GM18498 (cell line): ENCODE measurements at regions not wholly inside any gene's neighbourhood (a gene's known extent, or its start where the extent isn't known, plus 50 kb on each side); places are given as distances from the start of the nearest gene placed in this dataset.
"Not testable (repeated sequence)": the region's sequence is repeated elsewhere in the genome, so short reads cannot be mapped to it uniquely, and the experiment has no call there.

ENCODE experiments used
- ATAC-seq: cut with Tn5 transposase; IDR thresholded peaks from one replicate; pipeline ENCODE4 v1.9.1; 2021; ENCODE audit warnings: mild to moderate bottlenecking, moderate library complexity; ENCODE audit not compliant: unreplicated experiment

GRCh38 chr1:190949939-190950338, 472.3 kb upstream of the BRINP3 start:
- no peak for ATAC-seq

GRCh38 chr1:190957565-190957964, 479.9 kb upstream of the BRINP3 start:
- no peak for ATAC-seq

- ATAC-seq = no peak
Measured at GRCh38 chr1:190963321-190963720, 485.7 kb upstream of the BRINP3 start.

GRCh38 chr1:190975827-190976226, 498.2 kb upstream of the BRINP3 start:
- ATAC-seq = no peak

- no peak for ATAC-seq
Measured at GRCh38 chr1:191002768-191003167, 525.1 kb upstream of the BRINP3 start.

- no peak for ATAC-seq
Measured at GRCh38 chr1:191016765-191017164, 539.1 kb upstream of the BRINP3 start.

- no peak for ATAC-seq
Measured at GRCh38 chr1:191022856-191023255, 545.2 kb upstream of the BRINP3 start.

GRCh38 chr1:191025896-191026642, 548.4 kb upstream of the BRINP3 start:
- no peak for ATAC-seq

GRCh38 chr1:191026828-191027227, 549.2 kb upstream of the BRINP3 start:
- no peak for ATAC-seq

- ATAC-seq = no peak
Measured at GRCh38 chr1:191034132-191034531, 556.5 kb upstream of the BRINP3 start.

- no peak for ATAC-seq
Measured at GRCh38 chr1:191043066-191043465, 565.4 kb upstream of the BRINP3 start.

GRCh38 chr1:191049781-191050180, 572.1 kb upstream of the BRINP3 start:
- ATAC-seq = no peak

- no peak for ATAC-seq
Measured at GRCh38 chr1:191052888-191053287, 575.2 kb upstream of the BRINP3 start.

GRCh38 chr1:191065346-191065745, 587.7 kb upstream of the BRINP3 start:
- ATAC-seq = no peak

GRCh38 chr1:191065771-191066170, 588.1 kb upstream of the BRINP3 start:
- ATAC-seq = no peak

GRCh38 chr1:191074881-191075280, 597.2 kb upstream of the BRINP3 start:
- no peak for ATAC-seq

GRCh38 chr1:191083090-191083489, 605.4 kb upstream of the BRINP3 start:
- ATAC-seq = not testable (repeated sequence)

GRCh38 chr1:191085121-191085520, 607.5 kb upstream of the BRINP3 start:
- ATAC-seq = no peak

- ATAC-seq = no peak
Measured at GRCh38 chr1:191086910-191087309, 609.2 kb upstream of the BRINP3 start.

GRCh38 chr1:191096405-191096804, 618.7 kb upstream of the BRINP3 start:
- no peak for ATAC-seq

GRCh38 chr1:191099696-191100095, 622.0 kb upstream of the BRINP3 start:
- ATAC-seq = no peak

- ATAC-seq = no peak
Measured at GRCh38 chr1:191101960-191102359, 624.3 kb upstream of the BRINP3 start.

- no peak for ATAC-seq
Measured at GRCh38 chr1:191125950-191126349, 648.3 kb upstream of the BRINP3 start.
